H7 (cell line): ENCODE measurements at regions not wholly inside any gene's neighbourhood (a gene's known extent, or its start where the extent isn't known, plus 50 kb on each side); places are given as distances from the start of the nearest gene placed in this dataset.
"Not testable (repeated sequence)": the region's sequence is repeated elsewhere in the genome, so short reads cannot be mapped to it uniquely, and the experiment has no call there.

Experiments
- DNase-seq: peaks from one replicate; pipeline ENCODE4 v3.0.0; 2012
- H3K27me3 ChIP-seq: 2 replicates; pipeline ENCODE4 v1.6.0; 2011; ENCODE audit warnings: mild to moderate bottlenecking, low read length; ENCODE audit not compliant: control insufficient read depth, insufficient read depth
- H3K36me3 ChIP-seq: replicated peaks from 2 replicates; pipeline ENCODE4 v1.5.1; 2011; ENCODE audit warnings: low read length; ENCODE audit not compliant: control insufficient read depth, insufficient read depth
- H3K4me3 ChIP-seq: 2 replicates; pipeline ENCODE4 v1.5.1; 2011; ENCODE audit warnings: low read depth, mild to moderate bottlenecking, control low read depth, low read length, moderate library complexity; ENCODE audit not compliant: insufficient read depth

DNA sequence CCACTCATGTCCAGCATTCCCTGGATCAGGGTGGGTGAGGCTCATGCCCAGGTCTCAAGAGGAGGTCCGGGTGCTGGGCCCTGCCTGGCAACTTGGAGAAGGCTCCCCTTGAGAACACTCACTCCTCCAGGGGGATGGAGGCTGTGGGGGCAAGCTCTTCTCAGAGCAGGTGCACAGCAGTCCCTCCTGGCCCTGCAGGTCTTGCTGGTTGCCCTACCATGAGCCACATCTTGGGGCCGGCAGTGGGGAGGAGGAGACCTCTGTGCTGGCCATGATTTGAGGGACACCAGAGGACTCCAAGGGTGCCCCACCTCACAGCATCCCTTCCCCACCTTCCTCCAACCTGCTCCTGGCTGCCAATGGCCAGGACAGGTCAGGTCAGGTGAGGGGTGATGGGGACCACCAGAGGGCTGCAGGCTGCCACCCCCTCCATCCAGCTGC lies 87.4 kb upstream of the RET start:
- peak; percentile 36 for DNase-seq
- H3K36me3 ChIP-seq = no peaks in the 10 kb centered on the region
- H3K27me3 ChIP-seq = no peaks in the 10 kb centered on the region
- H3K4me3 ChIP-seq = no peak overlapping the region

DNA sequence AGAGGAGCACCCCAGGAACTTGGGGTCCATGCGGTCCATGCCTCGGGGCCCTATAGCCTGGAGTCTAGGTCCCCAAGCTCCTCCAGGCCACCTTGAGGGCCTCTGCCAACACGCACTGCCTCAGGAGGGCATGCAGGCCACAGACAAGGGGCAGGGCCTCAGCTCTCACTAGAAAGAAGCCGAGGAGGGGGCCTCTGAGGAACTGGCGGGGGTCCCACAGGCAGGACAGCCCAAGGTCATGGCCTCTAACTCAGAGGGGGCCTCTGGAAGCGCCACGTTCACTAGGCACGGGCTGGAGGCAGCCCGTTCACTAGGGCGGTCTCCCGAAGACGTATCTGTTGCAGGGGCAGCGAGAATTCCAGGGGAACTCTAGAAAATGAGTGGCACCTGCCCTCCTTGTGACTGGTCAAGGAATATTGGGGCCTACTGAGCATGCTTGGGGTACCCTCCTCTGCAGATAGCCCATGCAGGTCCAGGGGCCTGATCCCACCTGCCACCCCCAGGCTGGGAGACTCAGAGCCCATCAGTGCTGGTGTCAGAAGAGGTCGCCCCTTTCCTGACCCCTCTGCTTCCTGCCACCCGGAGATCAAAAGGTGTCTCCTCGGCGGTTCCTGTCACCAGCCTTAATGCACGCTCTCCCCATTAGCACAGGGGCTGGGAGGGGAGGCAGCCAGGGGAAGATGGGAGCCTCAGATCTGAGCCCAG lies 86.7 kb upstream of the RET start:
- Histone ChIP-seq H3K27me3 (no peaks in the 10 kb centered on the region), H3K36me3 (no peaks in the 10 kb centered on the region), H3K4me3 (no peak overlapping the region)
- peak; percentile 31 for DNase-seq

DNA sequence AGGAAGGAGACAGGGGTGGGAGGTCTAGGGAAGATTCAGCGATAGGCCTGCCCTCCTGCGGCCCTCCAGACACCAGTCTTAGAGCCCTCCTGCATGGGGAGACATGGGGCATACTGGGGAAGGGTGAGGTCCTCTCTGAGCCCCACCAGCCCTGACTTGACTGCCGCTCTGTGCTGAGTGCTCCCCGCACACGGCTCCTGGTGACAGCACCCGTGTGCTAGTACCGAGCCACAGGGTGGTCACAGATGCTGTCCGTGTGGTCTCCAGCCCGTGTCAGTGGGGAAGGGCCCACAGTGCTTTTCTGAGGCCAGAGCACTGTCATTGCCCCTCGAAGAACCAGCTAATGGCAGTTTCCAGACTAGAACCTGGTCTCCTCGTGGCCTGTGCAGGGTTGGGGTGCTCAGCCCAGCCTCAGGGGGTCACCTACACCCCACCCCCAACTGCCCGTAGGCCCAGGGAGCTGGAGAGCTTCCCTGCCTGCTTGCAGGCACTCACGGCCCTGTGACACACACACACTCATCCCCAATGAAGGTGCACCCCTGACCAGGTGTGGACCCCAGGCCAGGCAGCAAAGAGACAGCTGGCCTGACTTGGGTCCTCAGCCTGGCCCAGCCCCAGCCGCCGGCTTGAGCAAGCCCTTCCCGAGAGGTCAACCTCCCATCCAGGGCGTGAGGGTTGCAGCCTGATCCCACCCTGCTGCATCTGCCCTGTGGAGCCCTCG lies 86.0 kb upstream of the RET start:
- peak; percentile 38 for DNase-seq
- H3K4me3 ChIP-seq = no peak overlapping the region
- H3K27me3 ChIP-seq = no peaks in the 10 kb centered on the region
- no peaks in the 10 kb centered on the region for H3K36me3 ChIP-seq

DNA sequence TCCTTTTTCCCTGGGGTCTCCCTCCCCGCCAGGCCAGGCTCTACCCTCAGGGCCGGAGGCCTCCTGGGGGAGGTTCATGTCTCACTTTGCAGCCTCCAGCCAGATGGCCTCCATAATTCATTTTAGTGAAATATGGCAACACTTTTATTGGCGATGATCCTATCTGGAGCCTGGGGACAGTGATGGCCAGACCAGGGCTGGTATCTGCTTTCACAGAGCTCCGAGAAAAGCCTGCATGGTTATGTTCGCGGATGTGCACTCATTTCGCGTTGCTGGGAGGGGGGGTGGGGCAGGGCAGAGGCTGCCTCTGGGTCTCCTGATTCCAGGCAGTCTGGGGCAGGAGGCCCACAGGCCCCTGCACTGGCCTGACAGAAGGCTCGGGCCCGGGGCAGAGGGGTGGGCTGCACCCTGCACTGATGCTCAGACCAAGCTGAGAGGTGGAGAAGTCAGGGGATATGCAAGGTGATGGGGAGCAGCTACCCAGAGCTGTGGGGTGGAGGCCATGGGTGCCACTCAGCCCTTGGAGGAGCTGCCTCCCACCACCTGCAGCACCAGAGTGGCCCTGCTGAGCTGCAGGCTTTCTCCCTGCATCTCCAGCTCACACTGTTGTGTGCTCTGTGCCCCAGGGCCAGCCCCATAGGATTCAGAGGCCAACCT lies 85.3 kb upstream of the RET start:
- DNase-seq = no peak
- H3K27me3 ChIP-seq = no peaks in the 10 kb centered on the region
- H3K4me3 ChIP-seq = no peak overlapping the region
- H3K36me3 ChIP-seq = no peaks in the 10 kb centered on the region

DNA sequence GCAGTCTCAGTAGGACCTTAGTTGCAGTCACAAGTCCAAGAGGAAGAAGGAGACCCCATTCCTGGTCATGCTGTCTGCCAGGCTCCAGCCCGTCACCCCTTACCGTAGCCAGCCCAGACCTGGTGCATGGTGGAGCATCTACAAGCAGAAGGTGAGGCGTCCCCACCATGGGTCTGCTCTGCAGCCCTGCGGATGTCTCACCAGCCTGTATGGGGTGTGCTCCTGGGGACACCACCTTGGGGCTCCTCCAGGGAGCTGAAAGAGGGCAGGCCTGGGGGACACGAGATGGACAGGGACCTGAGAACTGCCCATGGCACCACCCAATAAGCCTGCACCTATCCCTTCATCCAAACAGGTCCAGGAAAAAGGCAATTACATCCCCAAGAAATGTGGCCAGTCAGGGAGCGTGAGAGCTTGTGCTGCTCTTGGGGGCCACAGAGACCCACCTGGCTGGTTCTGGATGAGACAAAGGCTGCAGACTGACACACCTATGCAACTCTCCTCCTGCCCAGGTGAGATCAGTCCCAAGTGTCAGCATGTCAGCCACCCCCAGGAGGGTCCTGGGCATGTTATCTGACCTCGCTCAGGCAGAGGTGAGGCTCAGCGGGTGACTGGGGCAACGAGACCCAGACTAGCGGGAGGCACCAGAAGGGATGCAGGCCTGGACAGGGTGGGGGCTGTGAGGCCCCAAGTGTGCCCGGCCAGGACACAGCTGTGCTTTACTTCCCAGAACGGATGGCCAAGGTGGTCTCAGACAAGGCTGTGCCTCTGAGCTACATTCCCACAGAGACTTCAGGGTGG lies 84.5 kb upstream of the RET start:
- Histone ChIP-seq H3K36me3 (no peaks in the 10 kb centered on the region), H3K4me3 (no peak overlapping the region), H3K27me3 (no peaks in the 10 kb centered on the region)
- peak; percentile 30 for DNase-seq

DNA sequence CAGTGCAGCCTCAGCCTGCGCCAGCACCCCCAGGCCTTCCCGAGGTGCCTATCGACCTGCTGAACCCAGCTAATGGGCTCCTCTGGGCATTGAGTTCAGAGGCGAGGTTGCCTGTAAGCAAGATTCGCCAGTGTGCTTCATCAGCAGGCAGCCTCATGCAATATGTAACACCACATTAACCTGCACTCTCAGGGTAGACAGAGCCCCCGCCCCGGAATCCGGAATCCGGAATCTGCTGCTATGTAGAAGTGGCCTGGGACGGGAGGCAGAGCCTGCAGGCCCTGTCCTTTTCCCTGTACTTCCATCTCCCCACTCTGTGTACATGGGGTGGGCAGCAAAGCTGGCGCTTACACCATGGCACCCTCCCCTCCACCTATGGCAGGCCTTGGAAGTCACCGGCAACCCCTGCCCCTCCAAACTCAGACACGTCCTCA lies 83.9 kb upstream of the RET start:
- Histone ChIP-seq H3K27me3 (no peaks in the 10 kb centered on the region), H3K36me3 (no peaks in the 10 kb centered on the region), H3K4me3 (no peak overlapping the region)
- DNase-seq = peak; percentile 20

DNA sequence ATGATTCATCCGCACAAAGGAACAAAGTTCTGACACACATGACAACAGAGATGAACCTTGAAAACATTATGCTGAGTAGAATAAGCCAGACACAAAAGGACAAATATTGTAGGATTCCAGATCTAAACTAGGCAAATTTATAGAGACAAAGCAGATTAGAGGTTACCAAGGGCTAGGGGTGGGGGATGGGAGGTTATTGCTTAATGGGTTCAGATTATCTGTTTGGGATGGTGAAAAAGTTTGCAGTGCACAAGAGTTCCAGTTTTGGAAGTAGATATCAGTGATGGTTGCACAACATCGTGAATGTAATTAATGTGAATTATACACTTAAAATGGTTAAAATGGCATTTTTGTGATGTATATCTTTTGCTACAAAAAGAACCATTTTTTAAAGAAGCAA lies 82.0 kb upstream of the RET start:
- H3K27me3 ChIP-seq, DNase-seq, H3K4me3 ChIP-seq, H3K36me3 ChIP-seq: not testable (repeated sequence)

DNA sequence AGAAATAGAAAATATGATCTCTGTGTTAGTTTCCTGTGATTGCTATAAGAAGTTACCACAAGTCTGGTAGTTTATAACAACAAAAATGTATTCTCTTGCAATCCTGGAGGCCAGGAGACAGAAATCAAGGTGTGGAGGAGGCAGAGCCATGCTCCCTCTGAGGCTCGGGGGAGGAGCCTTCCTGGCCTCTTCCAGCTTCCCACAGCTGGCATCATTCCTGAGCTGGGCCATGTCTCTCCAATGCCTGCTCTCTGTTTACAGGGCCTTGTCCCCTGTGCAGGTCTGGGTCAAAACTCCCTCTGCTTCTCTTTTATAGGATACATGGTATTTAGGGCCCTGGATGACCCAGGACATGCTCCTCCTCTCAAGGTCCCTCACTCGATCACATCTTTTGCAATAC lies 81.3 kb upstream of the RET start:
- DNase-seq = peak; percentile 54
- Histone ChIP-seq H3K4me3 (no peak overlapping the region), H3K36me3 (no peaks in the 10 kb centered on the region), H3K27me3 (no peaks in the 10 kb centered on the region)

DNA sequence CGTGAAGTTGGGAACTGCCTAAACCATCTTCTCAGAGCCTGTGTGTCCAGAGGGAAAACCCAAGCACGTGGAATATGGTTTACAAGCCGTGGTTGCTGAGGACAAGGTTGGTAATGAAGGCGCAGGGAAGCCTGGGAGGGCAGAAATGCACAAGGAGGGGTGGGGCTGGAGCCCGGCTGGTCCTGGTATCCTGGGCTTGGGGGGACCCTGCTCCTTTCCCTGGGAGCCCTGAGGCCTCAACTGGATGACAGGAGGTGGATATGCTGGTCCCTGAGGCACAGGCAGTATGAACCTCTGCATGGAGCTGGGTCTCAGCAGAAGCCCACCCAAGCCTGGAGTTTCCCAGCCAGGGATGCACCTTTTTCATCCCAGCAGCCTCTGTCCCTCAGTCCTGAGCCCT lies 80.3 kb upstream of the RET start:
- Histone ChIP-seq H3K4me3 (no peak overlapping the region), H3K36me3 (no peaks in the 10 kb centered on the region), H3K27me3 (no peaks in the 10 kb centered on the region)
- DNase-seq = peak; percentile 22

DNA sequence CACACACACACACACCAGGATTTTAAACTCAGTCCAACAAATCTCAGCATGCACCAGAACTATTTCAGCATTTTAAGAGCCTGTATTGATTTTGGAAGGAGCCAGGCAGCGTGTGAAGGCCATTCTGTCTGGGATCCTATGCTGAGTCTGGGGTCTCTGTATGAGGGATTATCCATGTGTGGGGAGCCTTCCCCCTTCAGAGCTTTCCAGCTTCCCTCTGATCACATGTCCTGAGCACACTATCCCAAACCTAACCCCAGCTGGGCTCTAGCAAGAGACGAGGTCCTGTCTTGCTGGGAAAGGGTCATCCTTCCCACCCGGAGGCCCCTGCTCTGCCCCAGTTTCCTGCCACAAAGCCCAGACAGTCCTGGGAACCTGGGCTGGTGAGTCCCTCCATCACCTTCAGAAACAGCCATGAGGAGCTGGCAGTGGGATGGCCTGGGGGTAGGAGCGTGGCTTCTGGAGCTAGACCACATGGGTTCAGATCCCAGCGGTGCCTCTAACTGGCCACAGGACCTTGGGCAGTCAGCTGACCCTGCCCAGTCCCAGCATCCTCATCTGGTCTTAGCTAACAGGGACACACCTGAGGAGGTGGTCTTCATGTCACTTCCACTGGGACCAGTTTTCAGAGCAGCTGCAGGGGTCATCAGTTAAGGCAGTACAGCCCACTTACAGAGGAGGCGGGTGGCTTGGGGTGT lies 79.6 kb upstream of the RET start:
- no peaks in the 10 kb centered on the region for H3K36me3 ChIP-seq
- H3K4me3 ChIP-seq = no peak overlapping the region
- no peaks in the 10 kb centered on the region for H3K27me3 ChIP-seq
- peak; percentile 19 for DNase-seq

DNA sequence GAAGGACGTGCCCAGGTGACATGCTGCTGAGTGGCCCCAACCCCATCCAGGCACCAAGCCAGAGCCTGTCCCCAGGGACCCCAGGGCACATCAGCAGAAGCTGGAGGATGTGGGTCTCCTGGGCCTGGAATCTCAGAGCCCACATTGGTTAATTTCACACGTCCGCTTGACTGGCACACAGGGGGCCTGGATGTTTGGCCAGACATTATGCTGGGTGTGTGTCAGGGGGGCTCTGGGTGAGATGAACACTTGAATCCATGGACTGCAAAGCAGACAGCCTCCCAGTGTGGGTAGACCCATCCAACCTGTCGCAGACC lies 79.1 kb upstream of the RET start:
- Histone ChIP-seq H3K4me3 (no peak overlapping the region), H3K27me3 (no peaks in the 10 kb centered on the region), H3K36me3 (no peaks in the 10 kb centered on the region)
- DNase-seq = no peak

DNA sequence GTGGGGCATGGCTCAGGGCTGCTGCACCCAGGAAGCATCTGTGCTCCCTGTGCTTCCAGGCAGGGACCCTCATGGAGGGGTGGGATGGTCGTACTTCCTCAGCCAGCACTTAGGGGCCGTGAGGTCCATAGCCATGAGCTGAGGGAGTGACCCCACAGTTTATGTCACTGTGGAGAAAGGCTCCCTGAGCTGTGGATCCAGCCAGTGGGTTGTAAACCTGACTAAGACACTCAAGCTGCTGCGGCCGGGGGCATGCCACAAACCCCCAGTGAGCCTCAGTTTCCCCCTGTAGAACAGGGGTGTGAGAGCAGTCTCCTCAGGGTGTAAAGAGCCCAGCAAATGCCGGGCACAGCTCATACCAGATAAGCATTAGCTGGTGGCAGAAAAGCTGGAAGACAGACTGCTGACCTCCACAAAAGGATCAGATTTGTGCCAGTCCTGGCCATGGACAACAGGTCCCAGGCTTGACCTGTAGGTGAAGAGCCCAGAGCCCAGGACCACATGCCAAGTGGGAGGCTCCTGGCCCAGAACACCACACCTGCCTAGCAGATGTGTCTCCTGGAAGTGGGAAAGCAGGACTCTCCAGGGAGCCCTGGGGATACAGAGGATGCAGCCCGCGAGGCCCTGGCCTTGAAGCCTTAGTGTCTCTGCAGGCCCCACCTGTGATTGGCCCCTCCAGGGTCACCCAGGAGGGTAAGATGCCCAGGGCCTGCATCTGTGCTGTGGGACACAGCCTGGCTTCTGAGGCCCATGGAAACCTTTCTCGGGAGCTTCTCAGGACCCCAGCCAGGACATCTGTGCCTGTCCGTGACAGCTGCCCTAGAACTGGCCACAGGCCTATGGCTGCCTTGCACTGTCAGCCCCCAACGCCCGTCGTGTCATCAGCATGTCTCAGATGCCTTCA lies 78.1 kb upstream of the RET start:
- peak; percentile 18 for DNase-seq
- Histone ChIP-seq H3K27me3 (no peaks in the 10 kb centered on the region), H3K4me3 (no peak overlapping the region), H3K36me3 (no peaks in the 10 kb centered on the region)

DNA sequence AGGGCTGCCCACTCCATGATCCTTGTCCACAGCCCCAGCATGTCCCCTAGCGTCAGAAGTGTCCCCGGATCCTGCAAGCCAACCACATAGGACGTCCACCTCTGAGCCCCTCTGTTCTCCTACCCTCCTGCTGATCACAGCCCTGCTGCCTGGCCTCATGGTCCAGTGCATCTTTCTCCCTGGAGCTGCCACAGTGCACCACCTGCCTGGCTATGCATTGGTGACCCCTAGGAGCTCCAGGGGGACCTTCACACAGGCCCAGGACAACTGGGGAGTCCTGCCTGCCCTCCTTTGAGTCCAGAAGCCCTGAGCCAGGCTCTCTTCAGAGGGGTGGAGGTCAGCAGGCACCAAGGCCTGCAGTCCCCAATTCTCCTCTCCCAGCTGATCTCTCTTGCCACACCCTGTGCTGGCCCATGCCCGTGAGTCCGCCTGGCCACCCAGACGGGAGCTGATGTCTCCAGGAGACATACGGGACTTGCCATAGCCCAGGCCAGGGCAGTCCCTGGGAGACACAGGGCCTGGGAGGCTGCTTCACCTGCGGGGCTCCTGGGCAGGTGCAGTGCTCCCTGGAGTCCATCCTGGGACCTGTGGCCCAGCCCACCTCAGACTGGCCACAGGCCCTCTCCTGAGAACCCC lies 77.4 kb upstream of the RET start:
- H3K36me3 ChIP-seq = no peaks in the 10 kb centered on the region
- H3K4me3 ChIP-seq = no peak overlapping the region
- no peaks in the 10 kb centered on the region for H3K27me3 ChIP-seq
- peak; percentile 22 for DNase-seq
